IMR-90 (cell line): ENCODE measurements at regions not wholly inside any gene's neighbourhood (a gene's known extent, or its start where the extent isn't known, plus 50 kb on each side); places are given as distances from the start of the nearest gene placed in this dataset.

Source experiments
- MAZ ChIP-seq: IDR thresholded peaks from 2 replicates; pipeline ENCODE4 v1.6.1; 2012; ENCODE audit warnings: low read depth, mild to moderate bottlenecking, low read length, improper control_type of control experiment, moderate library complexity, borderline replicate concordance
- TF ChIP-seq, protein P1 (sequence below): conservative IDR thresholded peaks from 2 replicates; pipeline ENCODE4 v1.5.1; 2012; ENCODE audit warnings: mild to moderate bottlenecking, low read depth, low read length, improper control_type of control experiment

GRCh38 chr1:239067058-239067457 lies 319.3 kb upstream of the CHRM3 start:
- TF ChIP-seq, protein P1, sequence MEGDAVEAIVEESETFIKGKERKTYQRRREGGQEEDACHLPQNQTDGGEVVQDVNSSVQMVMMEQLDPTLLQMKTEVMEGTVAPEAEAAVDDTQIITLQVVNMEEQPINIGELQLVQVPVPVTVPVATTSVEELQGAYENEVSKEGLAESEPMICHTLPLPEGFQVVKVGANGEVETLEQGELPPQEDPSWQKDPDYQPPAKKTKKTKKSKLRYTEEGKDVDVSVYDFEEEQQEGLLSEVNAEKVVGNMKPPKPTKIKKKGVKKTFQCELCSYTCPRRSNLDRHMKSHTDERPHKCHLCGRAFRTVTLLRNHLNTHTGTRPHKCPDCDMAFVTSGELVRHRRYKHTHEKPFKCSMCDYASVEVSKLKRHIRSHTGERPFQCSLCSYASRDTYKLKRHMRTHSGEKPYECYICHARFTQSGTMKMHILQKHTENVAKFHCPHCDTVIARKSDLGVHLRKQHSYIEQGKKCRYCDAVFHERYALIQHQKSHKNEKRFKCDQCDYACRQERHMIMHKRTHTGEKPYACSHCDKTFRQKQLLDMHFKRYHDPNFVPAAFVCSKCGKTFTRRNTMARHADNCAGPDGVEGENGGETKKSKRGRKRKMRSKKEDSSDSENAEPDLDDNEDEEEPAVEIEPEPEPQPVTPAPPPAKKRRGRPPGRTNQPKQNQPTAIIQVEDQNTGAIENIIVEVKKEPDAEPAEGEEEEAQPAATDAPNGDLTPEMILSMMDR, result no peak
- TF ChIP-seq MAZ, result no peak
